ENCODE measurements at regions not wholly inside any gene's neighbourhood (a gene's known extent, or its start where the extent isn't known, plus 50 kb on each side); places are given as distances from the start of the nearest gene placed in this dataset.

GRCh38 chr14:85234156-85235025, 295.6 kb upstream of the FLRT2 start:
- DNase-seq = no peak

- no peak for DNase-seq
Measured at GRCh38 chr14:85235868-85236267, 294.1 kb upstream of the FLRT2 start.

GRCh38 chr14:85236296-85236695, 293.6 kb upstream of the FLRT2 start:
- DNase-seq = no peak

GRCh38 chr14:85239791-85240190, 290.2 kb upstream of the FLRT2 start:
- no peak for DNase-seq

GRCh38 chr14:85241022-85241855, 288.7 kb upstream of the FLRT2 start:
- no peak for DNase-seq

- no peak for DNase-seq
Measured at GRCh38 chr14:85242666-85243065, 287.3 kb upstream of the FLRT2 start.

- no peak for DNase-seq
Measured at GRCh38 chr14:85243321-85243720, 286.6 kb upstream of the FLRT2 start.

GRCh38 chr14:85247071-85247470, 282.9 kb upstream of the FLRT2 start:
- no peak for DNase-seq

- DNase-seq = no peak
Measured at GRCh38 chr14:85248881-85249635, 280.9 kb upstream of the FLRT2 start.

- no peak for DNase-seq
Measured at GRCh38 chr14:85250414-85251189, 279.3 kb upstream of the FLRT2 start.

GRCh38 chr14:85252011-85252410, 277.9 kb upstream of the FLRT2 start:
- DNase-seq = no peak

- no peak for DNase-seq
Measured at GRCh38 chr14:85254711-85255110, 275.2 kb upstream of the FLRT2 start.

GRCh38 chr14:85257287-85257686, 272.7 kb upstream of the FLRT2 start:
- DNase-seq = no peak

- no peak for DNase-seq
Measured at GRCh38 chr14:85263916-85264675, 265.8 kb upstream of the FLRT2 start.

GRCh38 chr14:85273099-85273677, 256.8 kb upstream of the FLRT2 start:
- DNase-seq = no peak

GRCh38 chr14:85273952-85274351, 256.0 kb upstream of the FLRT2 start:
- DNase-seq = no peak

GRCh38 chr14:85276161-85276978, 253.6 kb upstream of the FLRT2 start:
- DNase-seq = no peak

GRCh38 chr14:85276979-85277228, 253.0 kb upstream of the FLRT2 start:
- no peak for DNase-seq

GRCh38 chr14:85279407-85279806, 250.5 kb upstream of the FLRT2 start:
- DNase-seq = no peak

GRCh38 chr14:85280074-85280473, 249.9 kb upstream of the FLRT2 start:
- no peak for DNase-seq

GRCh38 chr14:85281921-85282320, 248.0 kb upstream of the FLRT2 start:
- no peak for DNase-seq

All from activated CD4-positive, alpha-beta T cell treated with anti-CD3 and anti-CD28 coated beads, Interleukin-2, amount 50 U/mL, for 4 hours (primary cell).